ENCODE measurements at regions not wholly inside any gene's neighbourhood (a gene's known extent, or its start where the extent isn't known, plus 50 kb on each side); places are given as distances from the start of the nearest gene placed in this dataset.

DNA sequence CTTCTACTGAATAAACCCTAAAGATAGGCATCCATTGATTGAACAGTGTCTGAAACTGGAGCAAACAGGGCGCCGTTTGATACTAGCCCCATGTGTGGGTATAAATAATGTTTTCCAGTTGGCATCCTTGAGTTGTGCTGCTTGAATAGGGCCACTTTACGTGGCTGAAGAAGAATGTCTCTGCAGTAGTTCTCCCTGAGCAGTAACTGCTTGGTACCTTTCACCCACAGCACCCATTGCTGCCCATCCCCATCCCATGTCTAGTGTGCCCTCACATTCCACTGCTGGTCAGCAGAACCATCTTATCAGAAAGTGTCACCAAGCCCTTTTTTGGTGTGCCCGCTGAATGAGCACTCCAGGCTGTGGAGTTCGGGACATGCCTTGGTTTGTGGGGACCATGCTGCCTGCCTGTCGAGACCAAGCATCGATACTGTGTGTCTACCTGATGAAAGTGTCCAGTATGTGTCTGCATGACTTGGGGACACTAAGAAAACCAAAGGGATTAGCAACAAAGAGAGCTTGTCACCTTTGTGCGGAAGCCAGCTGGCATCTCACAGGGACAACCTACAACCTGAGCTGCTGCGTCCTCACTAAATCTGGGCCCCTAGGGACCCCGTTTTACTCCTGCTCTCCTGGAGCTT lies 162.0 kb downstream of the TM9SF2 start:
- DNase-seq (ENCODE audit: low read depth in 2 of 2): no peak

- DNase-seq (ENCODE audit: low read depth in 2 of 2): no peak
Observed at GRCh38 chr13:99662678-99663077, 161.4 kb downstream of the TM9SF2 start.

DNA sequence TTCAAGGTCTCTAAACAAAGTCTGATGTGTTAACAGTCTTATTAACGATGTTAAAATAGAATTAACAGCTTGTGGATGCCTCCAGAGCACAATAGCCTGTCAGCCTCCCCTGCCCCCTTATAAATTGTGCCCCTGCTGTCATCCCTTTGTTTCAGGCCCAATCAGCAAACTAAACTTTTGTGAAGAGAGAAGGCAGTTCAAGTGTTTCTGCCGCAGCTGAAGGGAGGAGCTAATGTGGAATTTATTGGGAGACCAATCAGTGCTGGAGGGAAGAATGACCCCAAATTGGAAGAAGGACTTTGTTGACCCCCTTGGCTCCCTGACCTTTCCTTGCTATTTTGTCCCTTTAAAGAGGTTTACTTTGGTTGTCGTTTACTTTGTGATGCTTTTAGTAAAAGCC lies 160.5 kb downstream of the TM9SF2 start:
- DNase-seq (ENCODE audit: low read depth in 2 of 2): no peak

DNA sequence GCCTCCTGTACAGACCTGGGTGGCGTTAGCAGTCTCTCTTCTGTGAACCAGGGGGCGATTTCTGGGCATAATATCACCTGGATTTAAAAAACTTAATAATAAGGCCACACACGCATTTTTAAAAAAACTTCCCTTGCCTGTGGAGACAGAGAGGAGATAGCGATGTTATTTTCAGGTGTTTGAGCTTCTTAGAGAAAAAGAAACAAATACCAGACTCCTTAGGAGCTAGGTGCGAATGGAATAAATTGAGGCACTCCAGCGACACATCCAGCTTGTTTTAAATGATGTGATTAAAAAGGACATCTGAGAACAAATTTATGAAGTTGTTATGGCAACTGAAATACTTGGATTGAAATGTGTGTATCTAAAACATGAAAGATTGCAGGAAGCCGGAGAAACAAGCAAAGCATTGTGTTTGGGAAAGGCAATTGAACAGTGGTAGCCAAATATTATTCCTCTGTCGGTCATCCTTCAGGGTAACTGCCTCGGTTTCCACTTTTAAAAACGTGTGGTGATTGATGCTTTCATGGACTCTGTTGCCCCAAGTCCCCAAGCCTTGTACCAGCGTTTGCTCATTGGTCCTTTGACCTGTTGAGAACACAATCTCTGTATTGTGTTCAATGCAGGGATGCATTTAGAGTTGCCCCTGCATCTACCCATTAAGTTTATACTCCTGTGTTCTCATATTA lies 158.7 kb downstream of the TM9SF2 start:
- DNase-seq (ENCODE audit: low read depth in 2 of 2): no peak

- no peak for DNase-seq (ENCODE audit: low read depth in 2 of 2)
Observed at GRCh38 chr13:99659226-99659625, 158.0 kb downstream of the TM9SF2 start.

DNA sequence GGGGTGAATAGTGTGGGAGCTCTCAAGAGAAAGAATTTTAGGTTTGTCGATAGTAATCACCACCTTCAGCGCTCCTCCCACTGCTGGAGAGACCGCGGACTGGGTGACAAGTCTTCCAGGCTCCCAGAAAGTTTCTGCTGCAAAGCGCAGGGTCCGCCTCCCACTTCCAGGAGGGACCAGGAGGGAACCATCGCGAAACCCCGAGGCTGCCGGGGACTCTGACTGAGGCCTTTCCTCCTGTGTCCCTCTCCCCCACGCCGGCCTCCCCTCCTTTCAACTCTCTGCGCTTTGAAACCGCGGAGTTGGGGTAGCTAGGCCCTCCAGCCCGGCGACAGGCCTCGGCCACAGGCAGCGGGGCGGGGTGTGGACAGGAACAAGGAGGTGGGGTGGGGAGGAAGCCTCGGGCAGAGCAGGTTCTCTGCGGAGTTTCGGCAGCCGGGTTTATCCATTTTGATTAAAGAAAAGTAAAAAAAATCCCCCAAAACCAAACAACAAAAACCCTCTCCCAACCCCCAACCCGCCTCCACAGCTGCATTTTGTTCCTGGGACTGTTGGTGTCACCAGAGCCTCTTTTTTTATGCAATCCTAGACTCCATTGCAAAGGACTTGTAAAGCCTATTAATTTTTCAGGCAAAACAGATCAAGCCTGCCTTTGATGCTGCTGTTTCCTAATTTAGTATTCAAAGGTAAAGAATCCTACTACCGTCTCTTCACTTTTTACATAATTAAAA lies 157.2 kb downstream of the TM9SF2 start:
- peak in 1 of 2 donors; percentile 19 for DNase-seq (ENCODE audit: low read depth in 2 of 2)

- DNase-seq (ENCODE audit: low read depth in 2 of 2): no peak
Observed at GRCh38 chr13:99657848-99658260, 156.6 kb downstream of the TM9SF2 start.

DNA sequence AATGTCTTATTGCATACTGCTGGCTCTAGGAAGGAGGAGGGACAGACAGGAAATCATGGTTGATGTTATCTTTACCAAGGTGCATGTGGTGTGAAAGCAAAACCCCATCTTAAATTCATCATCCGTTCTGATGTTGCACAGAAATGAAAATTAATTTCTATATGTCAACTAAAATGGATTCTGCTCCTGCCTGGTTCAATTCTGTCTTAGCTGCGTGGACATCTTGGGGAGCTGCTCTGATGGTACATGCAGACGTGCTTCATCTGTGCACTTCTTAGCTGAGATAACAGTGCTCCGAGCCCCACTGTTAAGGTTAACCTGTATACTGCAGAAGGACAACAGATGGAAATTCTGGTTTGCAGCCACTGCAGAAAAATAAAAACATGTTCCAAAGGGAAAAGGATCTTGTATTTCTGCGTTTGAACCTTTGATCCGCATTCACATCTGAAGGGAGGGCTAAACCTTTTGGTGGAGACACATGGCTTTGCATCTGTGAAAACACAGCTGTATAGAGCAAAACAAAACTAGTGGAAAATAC lies 155.6 kb downstream of the TM9SF2 start:
- DNase-seq (ENCODE audit: low read depth in 2 of 2): no peak

DNA sequence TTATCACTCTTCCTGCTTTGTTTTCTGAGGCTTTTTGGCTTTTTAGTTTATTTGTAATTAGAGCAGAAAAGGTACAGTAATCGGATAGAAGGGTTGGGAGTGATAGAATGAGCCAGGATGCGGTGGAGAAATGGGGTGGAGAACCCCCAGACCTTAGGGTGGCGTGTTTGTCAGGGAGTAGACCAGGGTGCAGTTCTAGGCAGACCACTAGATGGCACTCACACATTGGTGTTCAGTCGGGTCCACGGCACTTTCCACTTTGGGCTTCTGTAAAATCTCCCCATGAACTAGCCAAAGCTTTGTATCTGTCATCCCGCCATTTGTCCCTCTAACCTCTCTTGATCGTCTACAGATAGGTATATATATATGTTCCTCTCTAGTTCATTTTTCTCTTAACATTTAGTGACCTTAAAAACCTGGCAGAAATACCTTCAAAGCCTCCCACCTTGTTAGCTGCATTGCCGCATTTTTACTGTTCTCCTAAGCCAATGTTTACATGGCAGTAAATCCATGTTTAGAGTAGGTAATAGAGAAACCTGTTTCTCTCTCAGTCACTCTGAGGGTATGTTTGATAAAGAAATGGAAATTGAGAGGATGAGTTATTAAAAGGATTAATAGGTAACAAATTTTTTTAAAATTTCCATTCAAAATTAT lies 154.9 kb downstream of the TM9SF2 start:
- DNase-seq (ENCODE audit: low read depth in 2 of 2): peak; percentile 57 to 65

GRCh38 chr13:99655351-99656091 lies 154.2 kb downstream of the TM9SF2 start:
- peak in 1 of 2 donors; percentile 49 for DNase-seq (ENCODE audit: low read depth in 2 of 2)

DNA sequence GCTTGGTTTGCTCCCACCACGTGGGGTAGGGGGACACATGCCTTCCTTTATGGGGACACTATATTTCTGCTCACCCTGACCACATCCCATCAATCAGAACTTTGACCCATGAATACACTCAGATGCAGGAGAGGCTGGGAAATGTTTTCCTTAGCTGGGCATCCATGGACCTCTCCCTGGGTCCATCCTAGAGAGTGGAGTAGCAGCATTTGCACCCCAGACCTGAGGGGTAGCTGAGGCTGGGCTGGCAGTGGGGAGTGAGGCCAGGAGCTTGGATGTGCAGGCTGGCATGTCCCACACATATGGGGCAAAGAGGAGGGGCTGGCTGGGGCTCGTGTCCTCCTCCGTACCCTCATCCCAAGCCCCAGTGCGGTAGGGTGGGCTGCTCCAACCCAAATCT lies 152.8 kb downstream of the TM9SF2 start:
- DNase-seq (ENCODE audit: low read depth in 2 of 2): no peak

- no peak for DNase-seq (ENCODE audit: low read depth in 2 of 2)
Observed at GRCh38 chr13:99653526-99653925, 152.3 kb downstream of the TM9SF2 start.

GRCh38 chr13:99652901-99653300 lies 151.6 kb downstream of the TM9SF2 start:
- no peak for DNase-seq (ENCODE audit: low read depth in 2 of 2)

- DNase-seq (ENCODE audit: low read depth in 2 of 2): no peak
Observed at GRCh38 chr13:99652141-99652540, 150.9 kb downstream of the TM9SF2 start.

DNA sequence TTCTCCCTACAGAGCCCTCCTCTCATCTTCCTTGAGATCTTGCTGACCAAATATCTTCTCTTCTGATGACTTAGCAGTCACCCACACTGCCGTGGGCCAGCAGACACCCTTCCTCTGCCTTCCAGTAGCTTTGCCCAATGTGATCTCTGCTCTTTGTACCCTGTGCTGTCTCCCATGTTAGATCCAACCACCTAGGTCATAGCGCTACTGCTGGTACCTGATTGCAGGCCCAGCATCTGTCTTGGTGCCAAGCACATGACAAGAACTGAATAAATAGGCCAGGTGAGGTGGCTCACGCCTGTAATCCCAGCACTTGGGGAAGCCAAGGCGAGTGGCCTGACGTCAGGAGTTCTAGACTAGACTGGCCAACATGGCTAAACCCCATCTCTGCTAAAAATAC lies 149.7 kb downstream of the TM9SF2 start:
- no peak for DNase-seq (ENCODE audit: low read depth in 2 of 2)

DNA sequence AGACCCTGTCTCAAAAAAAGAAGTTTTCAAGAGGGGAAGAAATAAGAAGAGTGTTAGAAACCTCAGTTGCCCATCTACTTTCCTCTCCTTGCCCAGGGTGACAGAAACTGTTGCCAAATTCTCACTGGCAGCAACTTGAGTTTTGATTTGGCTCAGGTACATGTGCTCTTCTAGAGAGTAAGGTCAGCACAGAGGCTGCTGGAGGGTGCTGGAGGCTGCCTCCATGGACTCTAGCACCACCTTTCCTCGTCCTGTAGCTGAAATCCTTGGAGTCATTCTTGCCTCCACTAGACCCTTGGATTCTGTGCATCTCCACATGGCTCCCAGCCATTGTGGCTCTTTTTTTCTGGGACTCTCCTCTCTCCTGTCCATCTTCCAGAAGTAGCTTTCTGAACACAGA lies 149.1 kb downstream of the TM9SF2 start:
- no peak for DNase-seq (ENCODE audit: low read depth in 2 of 2)

GRCh38 chr13:99648927-99649326 lies 147.7 kb downstream of the TM9SF2 start:
- no peak for DNase-seq (ENCODE audit: low read depth in 2 of 2)

- no peak for DNase-seq (ENCODE audit: low read depth in 2 of 2)
Observed at GRCh38 chr13:99648066-99648665, 146.9 kb downstream of the TM9SF2 start.

- no peak for DNase-seq (ENCODE audit: low read depth in 2 of 2)
Observed at GRCh38 chr13:99647596-99647985, 146.3 kb downstream of the TM9SF2 start.

GRCh38 chr13:99646866-99647595 lies 145.8 kb downstream of the TM9SF2 start:
- DNase-seq (ENCODE audit: low read depth in 2 of 2): no peak

Measured in stimulated activated CD8-positive, alpha-beta memory T cell treated with anti-CD3 and anti-CD28 coated beads, Interleukin-15, amount 100 ng/mL, for 48 hours (primary cell).